H1 (cell line): ENCODE measurements at regions not wholly inside any gene's neighbourhood (a gene's known extent, or its start where the extent isn't known, plus 50 kb on each side); places are given as distances from the start of the nearest gene placed in this dataset.

Experiments
- CBX8 ChIP-seq: fragments of 300-800, 300-1000 bp; sonication (generic); IDR thresholded peaks from 2 replicates; pipeline ENCODE4 v1.7.1; 2016; ENCODE audit warnings: low read depth, low read length, borderline replicate concordance
- PHF8 ChIP-seq: fragments of 200-600 bp; sonication (generic); conservative IDR thresholded peaks from 2 replicates; pipeline ENCODE4 v1.7.1; 2012; ENCODE audit warnings: low read depth, mild to moderate bottlenecking, inconsistent platforms, low read length, moderate library complexity
- TAF7 ChIP-seq: optimal IDR thresholded peaks from 2 replicates; pipeline ENCODE3; 2011; ENCODE audit warnings: low read depth, mild to moderate bottlenecking, inconsistent platforms, low read length, moderate library complexity, borderline replicate concordance

- no peak for TF ChIP-seq CBX8
- no peak for TF ChIP-seq PHF8
- TF ChIP-seq TAF7: no peak
Measured at GRCh38 chr1:165057956-165058355, 298.6 kb downstream of the LMX1A start (continued).
